Activated T-helper 9 cell treated with anti-CD3 and anti-CD28 coated beads, Interleukin-2, amount 50 U/mL, for 16 hours (primary cell): ENCODE measurements at regions not wholly inside any gene's neighbourhood (a gene's known extent, or its start where the extent isn't known, plus 50 kb on each side); places are given as distances from the start of the nearest gene placed in this dataset.
"Not testable (repeated sequence)": the region's sequence is repeated elsewhere in the genome, so short reads cannot be mapped to it uniquely, and the experiment has no call there.

ENCODE experiments used
- DNase-seq: peaks from one replicate; pipeline ENCODE4 v3.0.0-alpha.2; 2020; ENCODE audit warnings: low read depth

GRCh38 chr7:68244389-68244788 lies 1247.8 kb downstream of the TYW1 start:
- DNase-seq: no peak

- DNase-seq: no peak
Measured at GRCh38 chr7:68245688-68246087, 1249.1 kb downstream of the TYW1 start.

GRCh38 chr7:68246189-68246633 lies 1249.6 kb downstream of the TYW1 start:
- no peak for DNase-seq

GRCh38 chr7:68247126-68247525 lies 1250.5 kb downstream of the TYW1 start:
- DNase-seq: no peak

- DNase-seq: no peak
Measured at GRCh38 chr7:68247571-68247970, 1250.9 kb downstream of the TYW1 start.

GRCh38 chr7:68248973-68249372 lies 1252.3 kb downstream of the TYW1 start:
- DNase-seq: no peak

- no peak for DNase-seq
Measured at GRCh38 chr7:68249611-68250010, 1253.0 kb downstream of the TYW1 start.

GRCh38 chr7:68250143-68250542 lies 1253.5 kb downstream of the TYW1 start:
- DNase-seq: no peak

- DNase-seq: not testable (repeated sequence)
Measured at GRCh38 chr7:68254815-68255214, 1258.2 kb downstream of the TYW1 start.

GRCh38 chr7:68256295-68256694 lies 1259.7 kb downstream of the TYW1 start:
- no peak for DNase-seq

- no peak for DNase-seq
Measured at GRCh38 chr7:68258609-68259008, 1262.0 kb downstream of the TYW1 start.

- no peak for DNase-seq
Measured at GRCh38 chr7:68265258-68265657, 1268.6 kb downstream of the TYW1 start.

GRCh38 chr7:68266004-68266579 lies 1269.5 kb downstream of the TYW1 start:
- DNase-seq: no peak

GRCh38 chr7:68267486-68267885 lies 1270.9 kb downstream of the TYW1 start:
- DNase-seq: no peak

- DNase-seq: no peak
Measured at GRCh38 chr7:68269405-68269804, 1272.8 kb downstream of the TYW1 start.

GRCh38 chr7:68272507-68272906 lies 1275.9 kb downstream of the TYW1 start:
- no peak for DNase-seq

GRCh38 chr7:68276725-68277124 lies 1280.1 kb downstream of the TYW1 start:
- no peak for DNase-seq

GRCh38 chr7:68279827-68280400 lies 1283.3 kb downstream of the TYW1 start:
- DNase-seq: no peak

GRCh38 chr7:68280931-68281330 lies 1284.3 kb downstream of the TYW1 start:
- no peak for DNase-seq

GRCh38 chr7:68288144-68288593 lies 1291.5 kb downstream of the TYW1 start:
- DNase-seq: no peak

- no peak for DNase-seq
Measured at GRCh38 chr7:68291710-68292109, 1295.1 kb downstream of the TYW1 start.

GRCh38 chr7:68295386-68295785 lies 1298.8 kb downstream of the TYW1 start:
- DNase-seq: no peak

GRCh38 chr7:68304536-68304935 lies 1293.7 kb upstream of the AUTS2 start:
- no peak for DNase-seq

GRCh38 chr7:68306692-68307107 lies 1291.6 kb upstream of the AUTS2 start:
- no peak for DNase-seq
